Upper lobe of left lung (tissue), 4 donors: ENCODE measurements at regions not wholly inside any gene's neighbourhood (a gene's known extent, or its start where the extent isn't known, plus 50 kb on each side); places are given as distances from the start of the nearest gene placed in this dataset.

Source experiments
- POLR2AphosphoS5 ChIP-seq, 2 donors: sonication (generic); formaldehyde crosslinking; IDR thresholded peaks; one replicate each; pipeline ENCODE4 v1.5.1; 2017; ENCODE audit warnings: antibody characterized with exemption in 2 of 2
- TF ChIP-seq, protein P1 (sequence below), 6 experiments: fragments of 450-650 bp in 4 of 6; fragments of 200-600 bp in 2 of 6; sonication (generic) in 2 of 6; IDR thresholded peaks; one replicate each; pipeline ENCODE4 v1.5.1; 2016 to 2019; ENCODE audit warnings: antibody characterized with exemption in 6 of 6

DNA sequence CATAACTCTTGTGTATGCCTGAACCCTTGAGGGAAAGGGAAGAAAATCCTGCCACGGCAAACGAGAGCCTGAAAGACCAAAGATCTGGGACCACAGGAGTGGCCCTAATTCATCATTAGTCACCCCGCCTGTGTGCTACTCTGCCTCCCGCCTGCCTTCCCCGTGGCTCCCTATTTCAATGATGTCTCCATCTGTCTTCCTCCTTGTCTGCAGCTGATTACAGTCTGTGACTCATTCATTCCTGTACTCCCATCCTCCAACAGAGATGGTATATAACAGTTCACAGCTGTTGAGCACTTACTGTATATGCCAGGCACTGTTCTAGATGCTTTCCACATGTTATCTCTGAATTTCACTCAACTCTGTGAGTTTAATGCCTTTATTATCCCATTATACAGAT lies 96.6 kb downstream of the SEC16B start:
- TF ChIP-seq, protein P1, sequence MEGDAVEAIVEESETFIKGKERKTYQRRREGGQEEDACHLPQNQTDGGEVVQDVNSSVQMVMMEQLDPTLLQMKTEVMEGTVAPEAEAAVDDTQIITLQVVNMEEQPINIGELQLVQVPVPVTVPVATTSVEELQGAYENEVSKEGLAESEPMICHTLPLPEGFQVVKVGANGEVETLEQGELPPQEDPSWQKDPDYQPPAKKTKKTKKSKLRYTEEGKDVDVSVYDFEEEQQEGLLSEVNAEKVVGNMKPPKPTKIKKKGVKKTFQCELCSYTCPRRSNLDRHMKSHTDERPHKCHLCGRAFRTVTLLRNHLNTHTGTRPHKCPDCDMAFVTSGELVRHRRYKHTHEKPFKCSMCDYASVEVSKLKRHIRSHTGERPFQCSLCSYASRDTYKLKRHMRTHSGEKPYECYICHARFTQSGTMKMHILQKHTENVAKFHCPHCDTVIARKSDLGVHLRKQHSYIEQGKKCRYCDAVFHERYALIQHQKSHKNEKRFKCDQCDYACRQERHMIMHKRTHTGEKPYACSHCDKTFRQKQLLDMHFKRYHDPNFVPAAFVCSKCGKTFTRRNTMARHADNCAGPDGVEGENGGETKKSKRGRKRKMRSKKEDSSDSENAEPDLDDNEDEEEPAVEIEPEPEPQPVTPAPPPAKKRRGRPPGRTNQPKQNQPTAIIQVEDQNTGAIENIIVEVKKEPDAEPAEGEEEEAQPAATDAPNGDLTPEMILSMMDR (IDR thresholded peaks at IDR 0.05), result no peak
- peak in 1 of 2 donors; percentile 53 for TF ChIP-seq POLR2AphosphoS5 (IDR thresholded peaks at IDR 0.05)
